Rectal smooth muscle tissue (tissue), 1 donor: ENCODE measurements at regions not wholly inside any gene's neighbourhood (a gene's known extent, or its start where the extent isn't known, plus 50 kb on each side); places are given as distances from the start of the nearest gene placed in this dataset.
A peak's percentile ranks its signal among the peaks of the same experiment; 100 is the strongest.
"Not testable (repeated sequence)": the region's sequence is repeated elsewhere in the genome, so short reads cannot be mapped to it uniquely, and the experiment has no call there.

Source experiments
- H3K27ac ChIP-seq: one replicate; pipeline ENCODE4 v1.7.0; 2013; ENCODE audit warnings: low read depth, low read length, inconsistent platforms
- H3K27me3 ChIP-seq: one replicate; pipeline ENCODE4 v1.7.0; 2013; ENCODE audit warnings: low read length; ENCODE audit not compliant: control insufficient read depth, insufficient read depth
- H3K36me3 ChIP-seq: one replicate; pipeline ENCODE4 v1.7.0; 2013; ENCODE audit warnings: low read length; ENCODE audit not compliant: control insufficient read depth, insufficient read depth
- H3K4me1 ChIP-seq: one replicate; pipeline ENCODE4 v1.7.0; 2013; ENCODE audit warnings: low read length; ENCODE audit not compliant: control insufficient read depth, insufficient read depth
- H3K4me3 ChIP-seq: one replicate; pipeline ENCODE4 v1.7.0; 2013; ENCODE audit warnings: low read length
- H3K9ac ChIP-seq: one replicate; pipeline ENCODE4 v1.7.0; 2013; ENCODE audit warnings: low read length

DNA sequence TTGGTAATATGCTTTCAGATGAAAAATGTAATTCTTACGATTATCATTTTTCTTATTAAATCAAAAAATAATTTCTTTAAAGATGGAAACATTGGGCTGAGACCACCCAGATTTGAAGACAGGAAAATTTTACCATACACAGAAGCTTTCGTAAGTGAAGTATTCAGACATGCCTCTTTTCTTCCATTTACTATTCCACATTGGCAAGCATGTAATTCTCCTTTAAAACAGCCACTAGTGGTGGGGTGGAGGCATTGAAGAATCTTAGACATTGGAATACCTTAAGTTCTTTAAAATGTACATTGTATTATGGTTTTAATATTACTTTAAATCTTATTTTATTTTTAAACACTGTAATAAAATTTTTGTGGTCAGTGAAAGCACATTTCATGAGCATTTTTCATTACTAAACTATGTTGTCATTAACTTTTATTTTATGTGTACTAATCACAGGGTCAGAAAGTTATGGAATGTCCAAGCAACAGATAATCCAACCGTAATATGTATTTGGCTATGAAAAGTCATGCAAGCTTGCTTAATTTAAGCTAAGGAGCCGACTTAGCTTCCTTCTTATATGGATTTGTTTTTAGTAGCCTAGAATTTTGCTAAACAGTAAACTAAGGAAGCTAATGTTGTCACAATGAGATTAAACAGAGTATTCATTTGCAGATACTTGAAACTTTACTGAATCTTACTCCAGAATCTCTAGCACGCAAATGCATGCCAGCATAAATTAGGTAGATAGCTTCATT is 97.4 kb upstream of the ALDH1A1 start:
- H3K9ac ChIP-seq, result no peak overlapping the region
- H3K27me3 ChIP-seq, result no peaks in the 10 kb centered on the region
- no peak overlapping the region for H3K4me3 ChIP-seq
- H3K36me3 ChIP-seq, result no peaks in the 10 kb centered on the region
- peaks cover 11% of the 10 kb centered on the region for H3K4me1 ChIP-seq
- H3K27ac ChIP-seq, result peak overlapping the region; percentile 19

DNA sequence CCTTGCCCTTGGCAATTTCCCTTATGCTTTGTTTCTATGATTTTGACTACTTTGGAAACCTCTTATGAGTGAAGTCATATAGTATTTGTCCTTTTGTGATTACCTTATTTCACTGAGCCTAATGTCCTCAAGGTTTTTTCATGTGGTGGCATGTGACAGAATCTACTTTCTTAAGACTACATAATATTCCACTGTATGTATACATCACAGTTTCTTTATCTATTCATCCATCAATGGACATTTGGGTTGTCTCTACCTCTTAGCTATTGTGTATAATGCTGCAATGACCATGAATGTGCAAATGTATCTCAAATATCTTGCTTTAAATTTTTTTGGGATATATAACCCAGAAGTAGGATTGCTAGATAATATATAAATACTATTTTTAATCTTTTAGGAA is 96.4 kb upstream of the ALDH1A1 start:
- peaks cover 11% of the 10 kb centered on the region for H3K4me1 ChIP-seq
- no peak overlapping the region for H3K27ac ChIP-seq

DNA sequence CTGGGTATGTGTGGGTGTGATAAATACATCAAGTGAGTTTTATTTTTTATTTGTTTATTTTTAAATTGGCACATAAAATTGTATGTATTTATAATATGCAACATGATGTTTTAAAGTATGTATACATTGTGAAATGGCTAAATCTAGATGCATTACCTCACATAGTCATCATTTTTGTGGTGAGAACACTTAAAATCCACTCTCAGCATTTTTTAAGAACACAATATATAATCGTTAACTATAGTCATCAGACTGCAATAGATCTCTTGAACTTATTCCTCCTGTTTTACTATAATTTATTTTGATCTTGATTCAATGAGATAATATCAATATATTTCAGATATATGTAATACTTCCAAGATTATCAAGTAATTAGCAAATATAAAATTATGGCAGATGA is 93.9 kb upstream of the ALDH1A1 start:
- no peak overlapping the region for H3K27ac ChIP-seq
- no peak overlapping the region for H3K4me3 ChIP-seq
- peaks cover 11% of the 10 kb centered on the region for H3K4me1 ChIP-seq
- H3K9ac ChIP-seq, result no peak overlapping the region
- no peaks in the 10 kb centered on the region for H3K36me3 ChIP-seq
- H3K27me3 ChIP-seq, result no peaks in the 10 kb centered on the region

More for the DNA sequence above, 96.4 kb upstream of the ALDH1A1 start:
- H3K4me3 ChIP-seq, result no peak overlapping the region
- no peaks in the 10 kb centered on the region for H3K36me3 ChIP-seq
- H3K27me3 ChIP-seq, result no peaks in the 10 kb centered on the region
- no peak overlapping the region for H3K9ac ChIP-seq

DNA sequence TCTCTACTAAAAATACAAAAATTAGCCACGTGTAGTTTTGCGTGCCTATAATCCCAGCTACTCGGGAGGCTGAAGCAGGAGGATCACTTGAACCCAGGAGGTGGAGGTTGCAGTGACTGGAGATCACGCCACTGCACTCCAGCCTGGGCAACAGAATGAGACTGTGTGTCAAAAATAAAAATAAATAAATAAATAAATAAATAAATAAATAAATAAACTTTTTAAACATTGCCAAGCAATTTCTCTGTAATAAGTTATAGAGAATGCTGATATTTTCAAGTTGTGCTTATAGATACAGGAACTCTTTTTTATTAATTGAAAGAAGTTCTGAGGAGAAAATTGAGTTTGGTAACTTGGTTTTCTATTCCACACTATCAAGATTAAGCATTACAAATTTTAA is 91.9 kb upstream of the ALDH1A1 start:
- not testable (repeated sequence) for H3K4me1 ChIP-seq, H3K4me3 ChIP-seq, H3K27me3 ChIP-seq, H3K27ac ChIP-seq, H3K9ac ChIP-seq, H3K36me3 ChIP-seq

DNA sequence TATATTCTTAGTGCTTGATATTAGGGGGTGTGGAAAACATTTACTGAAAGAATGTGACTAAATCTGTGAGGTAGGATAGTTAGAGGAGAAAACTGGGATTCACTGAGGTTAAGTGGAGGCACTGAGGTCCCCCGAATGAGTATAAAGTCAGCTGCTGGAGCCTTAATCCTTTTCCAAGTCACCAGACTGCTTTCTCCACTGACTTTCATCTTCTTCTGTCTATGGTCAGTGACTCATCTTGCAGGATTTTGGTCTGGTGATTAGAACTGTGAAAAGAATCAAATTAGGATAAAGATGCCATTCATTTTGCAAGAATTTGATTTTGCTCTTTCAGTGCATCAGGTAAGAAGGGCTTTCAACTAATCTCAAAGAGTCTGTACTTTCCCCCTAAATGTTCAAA is 89.3 kb upstream of the ALDH1A1 start:
- no peaks in the 10 kb centered on the region for H3K27me3 ChIP-seq
- peaks cover 19% of the 10 kb centered on the region for H3K4me1 ChIP-seq
- H3K36me3 ChIP-seq, result no peaks in the 10 kb centered on the region
- H3K4me3 ChIP-seq, result no peak overlapping the region
- no peak overlapping the region for H3K27ac ChIP-seq
- H3K9ac ChIP-seq, result no peak overlapping the region

DNA sequence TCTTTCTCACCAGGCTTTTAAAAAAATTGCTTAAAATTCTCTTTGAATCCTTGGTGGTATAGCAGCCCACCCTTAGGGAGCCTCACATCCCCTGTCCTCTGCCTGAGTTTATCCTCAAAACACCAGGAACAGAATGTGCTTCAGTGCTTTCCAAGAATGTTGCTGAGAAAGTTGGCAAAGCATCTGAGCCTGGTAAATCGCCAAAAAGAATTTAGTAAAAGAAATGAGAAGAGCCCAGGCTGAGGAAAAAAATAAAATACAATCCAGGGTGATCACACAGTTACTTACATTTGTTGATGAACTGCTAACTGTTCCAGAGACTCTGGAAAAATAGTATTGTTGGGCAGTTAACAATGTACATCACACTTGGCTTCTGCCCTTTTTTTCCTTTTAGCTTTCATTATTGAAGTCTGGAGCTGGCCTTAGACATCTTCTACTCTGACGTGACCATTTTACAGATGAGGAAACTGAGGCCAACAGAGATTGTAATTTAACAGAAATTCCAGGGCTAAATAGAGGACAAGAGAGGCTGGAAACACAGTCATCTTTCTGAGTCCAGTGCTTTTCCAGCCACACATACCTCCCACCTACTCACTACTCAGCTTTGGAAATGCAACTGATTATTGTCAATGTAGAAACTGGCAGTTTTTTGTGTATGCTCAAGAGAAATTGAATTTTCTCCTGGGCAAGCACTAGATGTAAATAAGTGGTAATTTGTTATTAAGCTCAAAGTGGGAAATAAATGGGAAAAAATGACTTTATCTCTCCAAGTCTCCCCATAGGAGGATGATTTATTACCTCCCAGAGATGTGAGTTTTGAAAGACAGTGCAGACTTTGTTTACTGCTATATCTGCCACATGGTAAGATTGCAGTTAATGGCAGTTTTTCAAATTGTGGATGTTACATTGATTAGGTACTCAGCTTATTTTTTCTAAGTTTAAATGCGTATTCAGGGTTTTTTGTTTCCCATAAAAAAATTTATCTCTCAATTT is 86.7 kb upstream of the ALDH1A1 start:
- Histone ChIP-seq H3K9ac (no peak overlapping the region), H3K27me3 (no peaks in the 10 kb centered on the region), H3K4me3 (no peak overlapping the region), H3K27ac (peak overlapping the region; percentile 88), H3K36me3 (no peaks in the 10 kb centered on the region), H3K4me1 (peaks cover 19% of the 10 kb centered on the region)

DNA sequence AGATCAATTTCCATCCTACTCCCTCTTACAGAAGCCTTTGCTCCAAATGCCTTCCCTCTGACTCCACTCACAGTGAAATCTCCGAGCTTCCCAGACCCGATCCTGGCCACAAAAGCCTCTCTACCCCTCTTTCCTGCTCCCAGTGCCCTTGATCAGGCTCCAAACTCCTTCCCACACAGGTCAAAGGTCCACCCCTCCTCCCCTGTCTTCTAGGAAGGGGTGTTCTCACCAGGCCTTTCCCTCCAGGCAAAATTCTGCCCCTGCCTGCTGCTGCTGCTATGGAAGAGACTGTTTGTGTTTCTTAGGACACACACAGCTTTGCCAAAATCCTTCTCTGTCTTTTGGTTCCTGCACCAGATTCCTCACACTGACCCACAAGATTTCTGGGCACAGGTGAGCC is 85.8 kb upstream of the ALDH1A1 start:
- Histone ChIP-seq H3K27ac (peak overlapping the region; percentile 88), H3K4me1 (peaks cover 19% of the 10 kb centered on the region), H3K9ac (no peak overlapping the region), H3K27me3 (no peaks in the 10 kb centered on the region), H3K36me3 (no peaks in the 10 kb centered on the region), H3K4me3 (no peak overlapping the region)

DNA sequence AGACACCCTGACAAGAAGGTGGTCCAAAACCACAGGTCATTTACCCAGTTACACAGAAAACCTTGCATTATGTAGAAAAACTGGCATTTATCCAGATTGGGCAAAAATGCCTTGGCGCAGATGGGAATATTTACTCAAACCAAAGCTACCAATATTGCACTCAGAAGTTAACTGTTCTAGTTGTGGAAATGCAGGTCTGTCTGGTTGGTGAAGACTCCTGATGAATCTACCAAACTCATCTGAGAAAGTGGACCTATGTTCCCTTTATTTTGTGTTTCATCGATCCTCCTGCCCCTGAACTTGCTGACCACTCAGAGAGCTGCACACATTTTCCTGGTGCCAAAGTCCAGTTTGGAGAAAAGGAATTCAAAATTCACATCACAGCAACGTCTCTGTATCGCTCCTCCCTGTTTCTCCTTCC is 85.2 kb upstream of the ALDH1A1 start:
- H3K4me1 ChIP-seq, result peaks cover 19% of the 10 kb centered on the region
- H3K36me3 ChIP-seq, result no peaks in the 10 kb centered on the region
- peak overlapping the region; percentile 88 for H3K27ac ChIP-seq
- no peak overlapping the region for H3K4me3 ChIP-seq
- no peak overlapping the region for H3K9ac ChIP-seq
- H3K27me3 ChIP-seq, result no peaks in the 10 kb centered on the region

DNA sequence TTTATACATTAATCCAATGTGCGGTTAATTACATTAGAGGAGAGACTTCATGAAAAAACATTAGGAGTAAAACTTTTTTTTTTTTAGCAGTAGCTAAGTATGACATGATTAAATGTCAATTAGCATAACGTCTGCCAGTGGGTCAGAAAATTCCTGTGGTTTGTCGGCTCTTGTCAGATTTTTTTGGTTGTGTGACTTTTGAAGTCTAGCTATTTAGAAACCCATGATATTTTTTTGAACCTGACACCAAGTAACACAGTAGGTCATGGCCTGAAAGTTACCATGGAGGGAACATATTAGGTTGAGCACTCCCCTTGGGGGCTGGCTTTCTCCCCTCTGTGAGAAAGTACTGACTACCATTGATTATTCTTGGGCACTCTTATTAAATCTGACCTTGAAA is 84.8 kb upstream of the ALDH1A1 start:
- Histone ChIP-seq H3K27me3 (no peaks in the 10 kb centered on the region), H3K36me3 (no peaks in the 10 kb centered on the region), H3K27ac (peak overlapping the region; percentile 88), H3K4me1 (peaks cover 19% of the 10 kb centered on the region), H3K9ac (no peak overlapping the region), H3K4me3 (no peak overlapping the region)

DNA sequence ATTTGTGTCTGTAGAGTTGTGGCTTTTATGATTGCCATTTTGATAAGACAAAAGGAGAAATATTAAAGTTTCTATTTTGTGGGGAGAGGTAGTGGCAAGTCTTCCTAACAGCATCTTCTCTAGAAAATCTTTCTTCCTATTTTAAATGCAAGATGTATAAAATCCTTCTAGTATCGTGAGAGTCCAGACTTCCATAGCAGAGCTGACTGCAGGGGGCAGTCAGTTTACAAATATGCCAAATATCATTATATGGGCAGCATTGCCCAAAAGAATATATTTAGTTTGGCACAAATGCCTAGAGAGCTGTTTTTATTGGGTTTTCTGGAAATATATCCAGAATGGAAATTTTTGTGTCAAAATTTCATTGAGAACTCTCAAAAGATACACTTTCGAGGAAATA is 82.1 kb upstream of the ALDH1A1 start:
- H3K9ac ChIP-seq, result no peak overlapping the region
- H3K4me3 ChIP-seq, result no peak overlapping the region
- H3K27me3 ChIP-seq, result no peaks in the 10 kb centered on the region
- peaks cover 19% of the 10 kb centered on the region for H3K4me1 ChIP-seq
- no peak overlapping the region for H3K27ac ChIP-seq
- H3K36me3 ChIP-seq, result no peaks in the 10 kb centered on the region

DNA sequence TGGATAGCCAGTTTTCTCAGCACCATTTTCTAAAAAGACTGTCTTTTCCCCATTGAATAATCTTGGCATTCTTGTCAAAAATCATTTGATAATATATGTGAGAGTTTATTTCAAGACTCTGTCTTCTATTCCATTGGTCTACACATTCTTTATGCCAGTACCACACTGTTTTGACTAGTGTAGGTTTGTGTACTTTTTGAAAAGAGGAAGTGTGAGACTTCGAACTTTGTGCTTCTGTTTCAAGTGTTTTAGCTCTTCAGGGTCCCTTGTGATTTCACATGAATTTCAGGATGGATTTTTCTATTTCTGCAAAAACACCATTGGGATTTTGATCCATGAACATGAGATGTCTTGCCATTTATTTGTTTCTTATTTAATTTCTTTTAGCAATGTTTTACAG is 78.5 kb upstream of the ALDH1A1 start:
- Histone ChIP-seq H3K4me1 (no peaks in the 10 kb centered on the region), H3K4me3 (no peak overlapping the region), H3K27ac (no peak overlapping the region), H3K9ac (no peak overlapping the region), H3K36me3 (no peaks in the 10 kb centered on the region), H3K27me3 (no peaks in the 10 kb centered on the region)

DNA sequence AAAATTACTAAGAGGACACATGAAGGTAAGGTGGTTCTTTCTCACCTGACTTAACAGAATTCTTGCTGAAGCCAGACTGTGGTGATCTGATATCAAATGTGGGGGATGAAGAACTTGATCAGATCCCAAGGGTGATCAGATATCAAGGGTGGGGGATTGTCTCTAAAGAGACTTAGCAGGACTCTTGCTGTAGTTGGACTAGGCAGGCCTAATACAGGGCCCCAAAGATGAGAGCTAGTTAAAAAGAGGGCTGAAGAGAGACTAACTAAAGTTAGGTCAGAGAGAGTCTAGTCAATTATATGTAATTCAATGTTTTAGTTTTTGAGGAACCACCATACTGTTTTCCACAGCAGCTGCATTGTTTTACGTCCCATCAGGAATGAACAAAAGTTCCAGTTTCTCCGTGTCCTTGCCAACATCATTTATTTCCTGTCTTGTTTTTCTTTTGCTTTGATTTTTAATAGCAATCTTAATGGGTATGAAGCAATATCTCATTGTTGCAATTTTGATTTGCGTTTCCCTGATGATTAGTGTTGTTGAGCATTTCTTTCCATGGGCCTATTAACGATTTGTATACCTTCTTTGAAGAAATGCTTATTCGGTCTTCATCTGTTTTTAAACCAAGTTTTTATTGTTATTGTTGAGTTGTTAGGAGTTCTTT is 77.6 kb upstream of the ALDH1A1 start:
- no peaks in the 10 kb centered on the region for H3K4me1 ChIP-seq
- no peaks in the 10 kb centered on the region for H3K27me3 ChIP-seq
- no peak overlapping the region for H3K4me3 ChIP-seq
- H3K9ac ChIP-seq, result no peak overlapping the region
- no peaks in the 10 kb centered on the region for H3K36me3 ChIP-seq
- H3K27ac ChIP-seq, result no peak overlapping the region
